ENCODE measurements at regions not wholly inside any gene's neighbourhood (a gene's known extent, or its start where the extent isn't known, plus 50 kb on each side); places are given as distances from the start of the nearest gene placed in this dataset.

DNA sequence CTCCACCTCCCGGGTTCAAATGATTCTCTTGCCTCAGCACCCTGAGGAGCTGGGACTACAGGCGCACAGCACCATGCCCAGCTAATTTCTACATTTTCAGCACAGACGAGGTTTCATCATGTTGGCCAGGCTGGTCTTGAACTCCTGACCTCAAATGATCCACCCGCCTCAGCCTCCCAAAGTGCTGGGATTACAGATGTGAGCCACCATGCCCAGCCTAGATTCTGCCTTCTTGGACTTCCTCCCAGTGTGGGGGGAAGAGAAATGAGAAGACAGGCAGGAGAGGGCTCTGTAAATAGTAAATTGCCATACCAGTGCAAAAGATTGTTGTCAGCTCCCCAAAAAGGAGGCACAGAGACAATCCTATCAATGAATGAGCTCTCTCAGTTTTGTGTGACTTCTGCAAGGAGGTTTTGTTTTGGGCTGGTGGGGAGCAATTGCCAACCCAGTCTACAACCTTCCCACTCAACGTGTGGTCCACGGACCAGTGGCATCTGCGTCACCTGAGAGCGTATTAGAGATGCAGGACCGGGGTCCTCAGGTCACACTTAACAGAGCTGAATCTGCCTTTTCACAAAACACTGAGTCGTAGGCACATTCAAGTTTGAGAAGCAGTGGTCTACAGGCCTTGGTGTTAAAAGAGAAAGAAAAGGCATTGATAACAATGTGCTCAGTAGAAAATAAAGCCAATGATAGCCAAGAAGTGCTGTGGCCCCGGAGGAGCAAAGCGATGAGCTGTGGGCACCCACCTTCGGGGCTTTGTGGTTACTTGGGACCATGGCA, 78.1 kb downstream of the MYCN start:
- DNase-seq (ENCODE audit: low read depth), result no peak
- no peak for TF ChIP-seq CTCF (IDR thresholded peaks at IDR 0.05; ENCODE audit: control insufficient read depth, extremely low read depth, insufficient read depth)
- H3K4me3 ChIP-seq (ENCODE audit: low read depth, low read length), result no peak overlapping the region

GRCh38 chr2:16016282-16016681, 75.9 kb downstream of the MYCN start:
- H3K4me3 ChIP-seq (ENCODE audit: low read depth, low read length), result no peak overlapping the region
- no peak for TF ChIP-seq CTCF (IDR thresholded peaks at IDR 0.05; ENCODE audit: control insufficient read depth, extremely low read depth, insufficient read depth)
- no peak for DNase-seq (ENCODE audit: low read depth)

GRCh38 chr2:16015903-16016265, 75.5 kb downstream of the MYCN start:
- no peak for TF ChIP-seq CTCF (IDR thresholded peaks at IDR 0.05; ENCODE audit: control insufficient read depth, extremely low read depth, insufficient read depth)
- peak; percentile 17 for DNase-seq (ENCODE audit: low read depth)
- H3K4me3 ChIP-seq (ENCODE audit: low read depth, low read length), result no peak overlapping the region

GRCh38 chr2:16015210-16015902, 75.0 kb downstream of the MYCN start:
- H3K4me3 ChIP-seq (ENCODE audit: low read depth, low read length), result no peak overlapping the region
- no peak for TF ChIP-seq CTCF (IDR thresholded peaks at IDR 0.05; ENCODE audit: control insufficient read depth, extremely low read depth, insufficient read depth)
- DNase-seq (ENCODE audit: low read depth), result no peak

- TF ChIP-seq CTCF (IDR thresholded peaks at IDR 0.05; ENCODE audit: control insufficient read depth, extremely low read depth, insufficient read depth), result no peak
- H3K4me3 ChIP-seq (ENCODE audit: low read depth, low read length), result no peak overlapping the region
- no peak for DNase-seq (ENCODE audit: low read depth)
Observed at GRCh38 chr2:16014802-16015201, 74.5 kb downstream of the MYCN start.

GRCh38 chr2:16014041-16014787, 73.9 kb downstream of the MYCN start:
- H3K4me3 ChIP-seq (ENCODE audit: low read depth, low read length), result no peak overlapping the region
- TF ChIP-seq CTCF (IDR thresholded peaks at IDR 0.05; ENCODE audit: control insufficient read depth, extremely low read depth, insufficient read depth), result no peak
- no peak for DNase-seq (ENCODE audit: low read depth)

All from LNCaP clone FGC (cell line).